ENCODE measurements at regions not wholly inside any gene's neighbourhood (a gene's known extent, or its start where the extent isn't known, plus 50 kb on each side); places are given as distances from the start of the nearest gene placed in this dataset.
A peak's percentile ranks its signal among the peaks of the same experiment; 100 is the strongest.

DNA sequence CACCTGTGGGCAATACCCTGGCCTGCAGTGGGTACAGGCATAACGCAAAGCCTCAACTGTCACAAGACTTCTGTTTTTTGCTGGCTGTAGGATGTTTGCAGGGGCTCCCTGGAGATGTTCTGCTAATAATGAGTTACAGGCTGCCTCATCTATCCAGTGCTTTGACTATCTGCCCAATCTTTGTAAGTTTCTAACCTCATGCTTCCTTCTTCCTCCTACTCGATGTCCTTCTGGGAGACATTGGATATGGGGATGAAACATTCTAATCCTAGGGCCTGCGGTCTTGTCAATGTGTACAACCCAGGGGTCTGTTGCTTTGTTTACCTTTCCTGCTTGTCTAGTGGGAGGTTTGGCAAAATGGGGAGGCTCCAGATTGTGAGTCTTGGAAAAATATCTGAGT is 136.8 kb upstream of the TCF21 start:
- Histone ChIP-seq H3K9me3 (peaks cover 2% of the 10 kb centered on the region; the same call in 1 of the 3 replicates), H3K4me1 (peaks cover 20% of the 10 kb centered on the region), H3K4me2 (peak overlapping the region; percentile 39; the same call in 1 of the 3 replicates), H3K4me3 (no peak overlapping the region), H3K27ac (peak overlapping the region; percentile 54 to 66; a peak in 5 of 6 replicates)
- DNase-seq (ENCODE audit: low read depth in 1 of 2, low spot score in 1 of 2) (no peak), ATAC-seq (no peak), FAIRE-seq (no peak)
- ChIA-PET CTCF (no interaction called here), POLR2A (no interaction called here)
- 54% methylated on average over 2 of the region's 3 CpGs for WGBS (ENCODE audit: missing lambda C conversion rate)
- TF ChIP-seq RNF2 (IDR thresholded peaks at IDR 0.05; ENCODE audit: borderline replicate concordance, low read depth) (no peak), MAFK (IDR thresholded peaks at IDR 0.05; ENCODE audit: partially characterized antibody) (no peak), TFCP2L1 (CRISPR knock-in tag; IDR thresholded peaks at IDR 0.05) (no peak), SREBF2 (IDR thresholded peaks at IDR 0.05) (no peak), GATA3 (IDR thresholded peaks at IDR 0.05; ENCODE audit: borderline replicate concordance) (no peak)

DNA sequence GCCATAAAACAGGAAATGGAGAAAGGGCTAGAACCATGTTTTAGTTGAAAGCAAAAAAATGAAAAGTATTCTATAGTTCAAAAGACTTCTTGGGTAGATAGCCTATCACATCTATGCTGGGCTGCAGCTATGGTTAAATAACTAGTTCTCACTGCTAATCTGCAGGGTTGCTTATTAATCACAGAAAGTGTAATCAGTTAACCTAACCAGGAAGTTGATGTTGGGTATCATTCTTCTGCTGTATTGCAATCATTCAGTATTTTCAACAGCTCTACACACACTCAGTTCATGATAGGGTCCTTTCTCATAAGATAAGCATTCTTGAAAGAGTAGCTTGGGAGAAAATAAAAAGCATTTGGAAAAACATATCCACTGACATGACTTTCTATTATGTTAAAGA is 135.2 kb upstream of the TCF21 start:
- no peak overlapping the region for H3K4me2 ChIP-seq
- H3K4me3 ChIP-seq, result no peak overlapping the region
- H3K9me3 ChIP-seq, result no peaks in the 10 kb centered on the region
- FAIRE-seq (no peak), ATAC-seq (no peak), DNase-seq (ENCODE audit: low read depth in 1 of 2, low spot score in 1 of 2) (no peak)
- H3K4me1 ChIP-seq, result peaks cover 22% of the 10 kb centered on the region
- ChIA-PET CTCF (no interaction called here), POLR2A (no interaction called here)
- 0 out of 6 replicates have a peak overlapping the region, but pooled peaks of 1 of the 2 experiments have one; percentile 25 for H3K27ac ChIP-seq
- TF ChIP-seq GATA3 (IDR thresholded peaks at IDR 0.05; ENCODE audit: borderline replicate concordance) (no peak), RNF2 (IDR thresholded peaks at IDR 0.05; ENCODE audit: borderline replicate concordance, low read depth) (no peak), KDM5A (IDR thresholded peaks at IDR 0.05) (no peak), PHF8 (IDR thresholded peaks at IDR 0.05; ENCODE audit: borderline replicate concordance, low read depth) (no peak), RAD21 (conservative IDR thresholded peaks at IDR 0.05 in 1 of 2, IDR thresholded peaks at IDR 0.05 in 1 of 2) (no peak)
- TF ChIP-seq, protein P1, sequence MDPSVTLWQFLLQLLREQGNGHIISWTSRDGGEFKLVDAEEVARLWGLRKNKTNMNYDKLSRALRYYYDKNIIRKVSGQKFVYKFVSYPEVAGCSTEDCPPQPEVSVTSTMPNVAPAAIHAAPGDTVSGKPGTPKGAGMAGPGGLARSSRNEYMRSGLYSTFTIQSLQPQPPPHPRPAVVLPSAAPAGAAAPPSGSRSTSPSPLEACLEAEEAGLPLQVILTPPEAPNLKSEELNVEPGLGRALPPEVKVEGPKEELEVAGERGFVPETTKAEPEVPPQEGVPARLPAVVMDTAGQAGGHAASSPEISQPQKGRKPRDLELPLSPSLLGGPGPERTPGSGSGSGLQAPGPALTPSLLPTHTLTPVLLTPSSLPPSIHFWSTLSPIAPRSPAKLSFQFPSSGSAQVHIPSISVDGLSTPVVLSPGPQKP (IDR thresholded peaks at IDR 0.05; ENCODE audit: low read depth, low read length), result no peak
- TF ChIP-seq, protein P2, sequence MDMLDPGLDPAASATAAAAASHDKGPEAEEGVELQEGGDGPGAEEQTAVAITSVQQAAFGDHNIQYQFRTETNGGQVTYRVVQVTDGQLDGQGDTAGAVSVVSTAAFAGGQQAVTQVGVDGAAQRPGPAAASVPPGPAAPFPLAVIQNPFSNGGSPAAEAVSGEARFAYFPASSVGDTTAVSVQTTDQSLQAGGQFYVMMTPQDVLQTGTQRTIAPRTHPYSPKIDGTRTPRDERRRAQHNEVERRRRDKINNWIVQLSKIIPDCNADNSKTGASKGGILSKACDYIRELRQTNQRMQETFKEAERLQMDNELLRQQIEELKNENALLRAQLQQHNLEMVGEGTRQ (IDR thresholded peaks at IDR 0.05), result no peak
- TF ChIP-seq, protein P3, sequence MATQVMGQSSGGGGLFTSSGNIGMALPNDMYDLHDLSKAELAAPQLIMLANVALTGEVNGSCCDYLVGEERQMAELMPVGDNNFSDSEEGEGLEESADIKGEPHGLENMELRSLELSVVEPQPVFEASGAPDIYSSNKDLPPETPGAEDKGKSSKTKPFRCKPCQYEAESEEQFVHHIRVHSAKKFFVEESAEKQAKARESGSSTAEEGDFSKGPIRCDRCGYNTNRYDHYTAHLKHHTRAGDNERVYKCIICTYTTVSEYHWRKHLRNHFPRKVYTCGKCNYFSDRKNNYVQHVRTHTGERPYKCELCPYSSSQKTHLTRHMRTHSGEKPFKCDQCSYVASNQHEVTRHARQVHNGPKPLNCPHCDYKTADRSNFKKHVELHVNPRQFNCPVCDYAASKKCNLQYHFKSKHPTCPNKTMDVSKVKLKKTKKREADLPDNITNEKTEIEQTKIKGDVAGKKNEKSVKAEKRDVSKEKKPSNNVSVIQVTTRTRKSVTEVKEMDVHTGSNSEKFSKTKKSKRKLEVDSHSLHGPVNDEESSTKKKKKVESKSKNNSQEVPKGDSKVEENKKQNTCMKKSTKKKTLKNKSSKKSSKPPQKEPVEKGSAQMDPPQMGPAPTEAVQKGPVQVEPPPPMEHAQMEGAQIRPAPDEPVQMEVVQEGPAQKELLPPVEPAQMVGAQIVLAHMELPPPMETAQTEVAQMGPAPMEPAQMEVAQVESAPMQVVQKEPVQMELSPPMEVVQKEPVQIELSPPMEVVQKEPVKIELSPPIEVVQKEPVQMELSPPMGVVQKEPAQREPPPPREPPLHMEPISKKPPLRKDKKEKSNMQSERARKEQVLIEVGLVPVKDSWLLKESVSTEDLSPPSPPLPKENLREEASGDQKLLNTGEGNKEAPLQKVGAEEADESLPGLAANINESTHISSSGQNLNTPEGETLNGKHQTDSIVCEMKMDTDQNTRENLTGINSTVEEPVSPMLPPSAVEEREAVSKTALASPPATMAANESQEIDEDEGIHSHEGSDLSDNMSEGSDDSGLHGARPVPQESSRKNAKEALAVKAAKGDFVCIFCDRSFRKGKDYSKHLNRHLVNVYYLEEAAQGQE (IDR thresholded peaks at IDR 0.05), result no peak
- TF ChIP-seq, protein P4, sequence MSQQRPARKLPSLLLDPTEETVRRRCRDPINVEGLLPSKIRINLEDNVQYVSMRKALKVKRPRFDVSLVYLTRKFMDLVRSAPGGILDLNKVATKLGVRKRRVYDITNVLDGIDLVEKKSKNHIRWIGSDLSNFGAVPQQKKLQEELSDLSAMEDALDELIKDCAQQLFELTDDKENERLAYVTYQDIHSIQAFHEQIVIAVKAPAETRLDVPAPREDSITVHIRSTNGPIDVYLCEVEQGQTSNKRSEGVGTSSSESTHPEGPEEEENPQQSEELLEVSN (IDR thresholded peaks at IDR 0.05; ENCODE audit: borderline replicate concordance, low read depth), result no peak
- TF ChIP-seq, protein P5, sequence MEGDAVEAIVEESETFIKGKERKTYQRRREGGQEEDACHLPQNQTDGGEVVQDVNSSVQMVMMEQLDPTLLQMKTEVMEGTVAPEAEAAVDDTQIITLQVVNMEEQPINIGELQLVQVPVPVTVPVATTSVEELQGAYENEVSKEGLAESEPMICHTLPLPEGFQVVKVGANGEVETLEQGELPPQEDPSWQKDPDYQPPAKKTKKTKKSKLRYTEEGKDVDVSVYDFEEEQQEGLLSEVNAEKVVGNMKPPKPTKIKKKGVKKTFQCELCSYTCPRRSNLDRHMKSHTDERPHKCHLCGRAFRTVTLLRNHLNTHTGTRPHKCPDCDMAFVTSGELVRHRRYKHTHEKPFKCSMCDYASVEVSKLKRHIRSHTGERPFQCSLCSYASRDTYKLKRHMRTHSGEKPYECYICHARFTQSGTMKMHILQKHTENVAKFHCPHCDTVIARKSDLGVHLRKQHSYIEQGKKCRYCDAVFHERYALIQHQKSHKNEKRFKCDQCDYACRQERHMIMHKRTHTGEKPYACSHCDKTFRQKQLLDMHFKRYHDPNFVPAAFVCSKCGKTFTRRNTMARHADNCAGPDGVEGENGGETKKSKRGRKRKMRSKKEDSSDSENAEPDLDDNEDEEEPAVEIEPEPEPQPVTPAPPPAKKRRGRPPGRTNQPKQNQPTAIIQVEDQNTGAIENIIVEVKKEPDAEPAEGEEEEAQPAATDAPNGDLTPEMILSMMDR (IDR thresholded peaks at IDR 0.05), result no peak

DNA sequence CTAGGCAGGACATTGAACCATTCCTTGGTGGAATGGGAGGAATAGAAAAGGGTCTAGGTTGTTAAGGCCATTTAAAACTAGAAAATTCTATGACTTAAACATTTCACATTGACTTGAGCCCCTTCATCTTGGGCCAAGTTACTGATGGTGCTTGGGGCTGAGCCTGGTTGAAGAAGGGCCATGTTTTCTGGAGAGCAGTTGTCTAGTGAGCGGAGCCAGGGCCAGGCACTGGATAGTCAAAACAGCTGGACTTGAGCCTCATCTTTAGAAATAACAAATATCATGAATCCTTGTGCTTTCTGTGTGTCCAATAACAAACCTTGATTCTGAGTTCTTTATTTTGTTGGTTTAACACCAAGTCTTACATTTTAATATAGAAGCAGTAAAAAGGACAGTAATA is 134.6 kb upstream of the TCF21 start:
- Histone ChIP-seq H3K4me3 (no peak overlapping the region), H3K27ac (no peak overlapping the region; a peak in 1 of 6 replicates), H3K9me3 (no peaks in the 10 kb centered on the region), H3K4me1 (peaks cover 27% of the 10 kb centered on the region), H3K4me2 (no peak overlapping the region)
- DNase-seq (ENCODE audit: low read depth in 1 of 2, low spot score in 1 of 2) (no peak), ATAC-seq (no peak), FAIRE-seq (no peak)
- ChIA-PET CTCF (no interaction called here), POLR2A (no interaction called here)
- 100% methylated on average over 1 of the region's 1 CpG for WGBS (ENCODE audit: missing lambda C conversion rate)
- TF ChIP-seq HOXA7 (CRISPR knock-in tag; IDR thresholded peaks at IDR 0.05) (no peak), HEYL (CRISPR knock-in tag; IDR thresholded peaks at IDR 0.05) (no peak), FOSB (CRISPR knock-in tag; IDR thresholded peaks at IDR 0.05) (no peak), CBX2 (IDR thresholded peaks at IDR 0.05; ENCODE audit: borderline replicate concordance, low read depth) (no peak), EP300 (IDR thresholded peaks at IDR 0.05) (no peak), KDM5A (IDR thresholded peaks at IDR 0.05) (no peak), EHF (CRISPR knock-in tag; IDR thresholded peaks at IDR 0.05) (no peak), ZSCAN20 (CRISPR knock-in tag; IDR thresholded peaks at IDR 0.05) (no peak), NPAS2 (CRISPR knock-in tag; IDR thresholded peaks at IDR 0.05; ENCODE audit: borderline replicate concordance) (no peak)
- TF ChIP-seq, protein P5 (IDR thresholded peaks at IDR 0.05), result no peak
- TF ChIP-seq, protein P6, sequence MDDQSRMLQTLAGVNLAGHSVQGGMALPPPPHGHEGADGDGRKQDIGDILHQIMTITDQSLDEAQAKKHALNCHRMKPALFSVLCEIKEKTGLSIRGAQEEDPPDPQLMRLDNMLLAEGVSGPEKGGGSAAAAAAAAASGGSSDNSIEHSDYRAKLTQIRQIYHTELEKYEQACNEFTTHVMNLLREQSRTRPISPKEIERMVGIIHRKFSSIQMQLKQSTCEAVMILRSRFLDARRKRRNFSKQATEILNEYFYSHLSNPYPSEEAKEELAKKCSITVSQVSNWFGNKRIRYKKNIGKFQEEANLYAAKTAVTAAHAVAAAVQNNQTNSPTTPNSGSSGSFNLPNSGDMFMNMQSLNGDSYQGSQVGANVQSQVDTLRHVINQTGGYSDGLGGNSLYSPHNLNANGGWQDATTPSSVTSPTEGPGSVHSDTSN (IDR thresholded peaks at IDR 0.05), result no peak

Data from A549 (cell line).